Femur (tissue), 1 donor: ENCODE measurements at regions not wholly inside any gene's neighbourhood (a gene's known extent, or its start where the extent isn't known, plus 50 kb on each side); places are given as distances from the start of the nearest gene placed in this dataset.
A peak's percentile ranks its signal among the peaks of the same experiment; 100 is the strongest.
"Not testable (repeated sequence)": the region's sequence is repeated elsewhere in the genome, so short reads cannot be mapped to it uniquely, and the experiment has no call there.

Source experiments
- DNase-seq: peaks from one replicate; pipeline ENCODE4 v3.0.0-alpha.2; 2017

DNA sequence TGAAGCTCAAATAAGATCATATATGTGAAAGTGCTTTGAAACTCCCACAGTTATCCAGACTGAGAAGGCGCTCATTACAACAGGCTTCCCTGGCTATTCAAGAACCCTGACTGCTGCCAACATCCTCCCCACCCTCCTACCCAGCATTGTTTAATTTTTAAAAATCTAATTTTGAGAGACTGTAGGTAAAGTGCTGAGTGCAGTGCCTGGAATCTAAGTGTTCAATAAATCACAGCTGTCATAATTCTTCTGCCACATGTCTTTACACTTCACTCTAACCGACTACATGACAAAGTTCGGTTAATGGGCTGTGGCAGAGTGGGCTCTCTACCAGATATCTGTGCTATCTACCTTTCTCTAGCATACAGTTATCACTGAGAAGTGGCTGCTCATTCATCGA, 255.6 kb upstream of the C9orf72 start:
- DNase-seq: no peak

DNA sequence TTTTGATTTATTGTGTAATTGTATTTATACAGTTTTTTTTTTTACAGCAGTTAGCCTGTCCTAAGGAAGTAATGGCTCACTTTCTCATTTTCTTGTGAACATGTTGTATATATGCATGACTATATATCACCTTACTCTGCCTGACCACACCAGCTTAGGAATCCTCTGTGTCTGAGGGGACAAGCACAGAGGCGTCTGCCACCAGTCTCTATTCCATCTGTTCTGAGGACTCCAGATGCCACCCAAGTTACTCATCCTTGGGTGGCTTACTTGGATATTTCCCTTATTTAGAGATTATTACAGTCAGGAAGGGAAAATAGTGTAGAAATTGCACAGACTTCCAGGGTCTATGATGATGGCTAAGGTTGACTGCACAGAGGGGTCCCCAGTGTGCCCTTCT, 256.3 kb upstream of the C9orf72 start:
- no peak for DNase-seq

DNA sequence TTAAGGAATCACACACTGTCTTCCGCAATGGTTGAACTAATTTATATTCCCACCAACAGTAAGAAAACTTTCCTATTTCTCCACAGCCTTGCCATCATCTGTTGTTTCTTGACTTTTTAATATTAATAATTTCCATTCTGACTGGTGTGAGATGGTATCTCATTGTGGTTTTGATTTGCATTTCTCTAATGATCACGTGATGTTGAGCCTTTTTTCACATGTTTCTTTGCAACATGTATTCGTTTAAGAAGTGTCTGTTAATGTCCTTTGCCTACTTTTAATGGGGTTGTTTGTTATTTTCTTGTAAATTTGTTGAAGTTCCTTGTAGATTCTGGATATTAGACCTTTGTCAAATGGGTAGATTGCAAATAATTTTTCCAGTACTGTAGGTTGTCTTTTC, 258.8 kb upstream of the C9orf72 start:
- not testable (repeated sequence) for DNase-seq

DNA sequence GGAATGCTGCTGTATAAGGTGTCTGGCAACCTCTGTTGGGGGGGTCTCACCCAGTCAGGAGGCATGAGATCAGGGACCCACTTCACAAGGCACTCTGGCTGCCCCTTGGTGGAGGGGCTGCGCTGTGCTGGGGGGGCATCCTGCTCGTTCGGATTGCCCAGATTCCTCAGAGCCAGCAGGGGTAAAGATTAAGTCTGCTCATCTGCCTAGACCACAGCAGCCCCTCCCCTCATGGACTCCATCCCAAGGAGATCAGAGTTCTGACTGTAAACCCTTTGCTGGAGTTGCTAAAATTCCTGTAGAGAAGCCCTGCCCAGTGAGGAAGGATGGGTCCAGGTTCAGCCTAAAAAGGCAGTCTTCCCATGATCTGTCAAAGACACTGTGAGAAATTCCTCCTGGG, 262.0 kb upstream of the C9orf72 start:
- no peak for DNase-seq

DNA sequence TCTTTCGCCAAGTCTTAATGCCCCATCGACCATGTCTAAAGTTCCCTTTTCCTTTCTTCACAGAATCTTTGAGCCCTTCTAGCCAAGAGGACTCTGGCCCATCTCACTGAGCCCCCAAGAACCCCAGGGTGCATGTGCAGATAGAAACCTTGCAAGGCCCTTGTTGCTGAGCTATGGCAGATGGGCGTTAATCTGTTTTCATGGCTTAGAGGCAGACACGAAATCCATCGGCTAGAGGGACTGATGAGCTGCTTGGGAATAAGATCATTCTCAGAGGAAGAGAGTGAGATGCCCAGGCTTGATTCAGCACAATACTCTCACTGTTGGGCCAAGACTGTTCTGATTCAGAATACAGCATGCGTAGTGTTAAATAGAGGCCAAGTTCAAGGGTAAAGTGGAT, 262.5 kb upstream of the C9orf72 start:
- no peak for DNase-seq

DNA sequence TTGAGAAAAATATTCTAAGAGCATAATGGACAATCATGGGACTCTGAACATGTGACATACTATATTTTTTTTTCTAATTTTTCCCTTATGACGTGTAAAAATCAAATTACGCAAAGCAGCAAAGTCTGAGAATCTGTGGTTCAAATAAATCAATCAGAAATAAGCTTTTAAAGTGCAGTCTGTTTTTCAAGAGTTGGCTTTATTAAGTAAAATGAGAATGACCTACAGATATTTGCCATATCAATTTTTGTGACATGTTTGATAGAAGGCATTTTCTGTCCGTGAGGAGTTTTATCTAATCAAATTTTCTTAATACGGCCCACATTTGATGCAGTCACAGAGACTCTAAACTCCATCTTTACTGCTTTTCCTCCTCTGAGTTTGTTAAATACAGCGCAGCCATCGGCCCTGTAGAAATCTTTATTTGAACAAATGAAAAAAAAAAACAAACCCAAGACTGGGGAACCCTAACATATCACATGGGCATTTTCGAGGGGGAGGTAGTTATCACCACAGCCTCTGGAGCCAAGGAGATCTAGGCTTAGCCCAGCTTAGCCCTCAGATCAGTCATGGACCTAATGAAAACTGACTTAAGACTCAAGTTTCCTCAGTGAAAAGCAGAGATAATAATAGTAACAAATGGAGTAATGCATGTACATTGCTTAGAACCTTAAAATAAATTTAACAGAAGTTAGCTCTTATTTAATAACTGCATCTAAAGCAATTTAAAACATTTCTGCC, 263.6 kb upstream of the C9orf72 start:
- DNase-seq: no peak

DNA sequence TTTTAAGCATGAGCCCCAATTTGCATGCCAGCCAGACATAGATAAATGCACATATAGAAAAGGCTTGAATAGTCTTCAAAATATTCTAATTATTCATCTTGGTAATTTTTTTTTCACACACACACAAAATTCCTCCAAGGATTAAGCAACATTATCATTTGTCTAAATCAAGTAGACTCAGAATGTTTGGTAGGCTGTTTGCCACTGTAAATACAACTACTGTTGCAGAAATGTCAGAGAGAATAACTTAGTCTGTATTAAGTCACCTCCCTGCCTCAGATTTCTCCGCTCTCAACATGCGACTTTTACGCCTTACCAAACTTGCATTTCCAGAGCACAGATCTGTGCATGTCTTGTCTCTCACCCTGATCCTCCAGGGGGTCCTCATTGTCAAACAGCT, 265.6 kb upstream of the C9orf72 start:
- no peak for DNase-seq

DNA sequence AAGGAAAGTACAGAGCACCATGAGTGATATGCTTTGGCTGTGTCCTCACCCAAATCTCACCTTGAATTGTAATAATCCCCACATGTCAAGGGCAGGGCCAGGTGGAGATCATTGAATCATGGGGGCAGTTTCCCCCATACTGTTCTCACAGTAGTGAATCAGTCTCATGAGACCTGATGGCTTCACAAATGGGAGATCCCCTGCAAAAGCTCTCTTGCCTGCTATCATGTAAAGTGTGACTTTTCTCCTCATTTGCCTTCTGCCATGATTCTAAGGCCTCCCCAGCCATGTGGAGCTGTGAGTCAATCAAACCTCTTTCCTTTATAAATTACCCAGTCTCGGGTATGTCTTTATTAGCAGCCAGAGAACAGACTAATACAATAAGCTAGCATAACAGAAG, 266.5 kb upstream of the C9orf72 start:
- not testable (repeated sequence) for DNase-seq

DNA sequence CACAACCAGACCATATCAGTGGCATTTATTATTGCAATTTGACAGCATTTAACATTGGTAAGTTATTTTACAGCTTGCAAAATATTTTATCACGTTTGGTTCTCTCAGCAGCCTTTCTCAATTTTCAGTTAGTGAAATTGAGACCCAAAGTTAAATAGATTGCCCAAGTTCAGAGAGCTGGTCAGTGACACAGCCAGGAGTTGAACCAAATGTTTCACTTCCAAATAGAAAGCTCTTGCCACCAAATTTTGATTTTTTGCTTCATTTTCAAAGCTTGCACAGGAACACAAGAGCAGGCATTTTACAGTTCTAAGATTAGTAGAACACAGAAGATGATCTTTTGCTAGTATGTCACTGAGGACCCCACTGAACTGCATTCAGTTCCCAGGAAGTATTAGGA, 271.5 kb upstream of the C9orf72 start:
- DNase-seq: no peak

DNA sequence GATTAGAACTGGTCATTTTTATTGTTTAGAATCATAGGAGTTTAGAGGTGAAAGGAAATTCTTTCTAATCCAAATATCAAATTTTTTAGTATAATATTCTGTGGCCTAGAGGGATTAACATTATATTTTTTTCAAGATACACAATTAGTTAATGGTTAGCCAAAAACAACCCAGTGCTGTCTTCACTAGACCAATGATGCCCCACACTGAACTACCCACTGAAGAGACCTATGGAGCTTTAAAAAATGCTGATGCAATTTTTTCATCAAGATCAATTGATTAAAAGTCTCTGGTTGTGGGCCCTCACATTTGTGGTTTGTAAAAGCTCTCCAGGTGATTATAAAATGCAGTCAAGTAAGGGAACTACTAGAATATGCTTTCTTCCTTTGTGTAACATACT, 274.1 kb upstream of the C9orf72 start:
- no peak for DNase-seq

DNA sequence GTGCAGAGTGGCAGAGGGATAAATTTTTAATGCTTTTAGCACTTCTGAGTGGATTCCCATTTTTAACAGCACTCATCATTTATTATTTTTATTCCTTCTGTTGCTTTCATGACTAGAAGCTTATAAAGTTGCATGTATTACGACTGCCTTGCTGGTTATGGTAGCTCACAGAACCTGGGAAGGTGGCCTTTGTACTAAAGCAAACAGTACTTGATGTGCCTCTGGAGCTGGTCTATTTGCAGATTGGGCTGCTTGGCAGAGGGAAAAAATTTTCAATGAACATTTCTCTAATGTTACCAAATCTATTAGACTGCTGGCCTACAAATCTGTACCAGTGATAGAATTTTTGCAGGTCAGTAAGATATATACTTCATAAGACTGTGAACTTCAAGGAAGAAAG, 274.5 kb upstream of the C9orf72 start:
- DNase-seq: no peak

DNA sequence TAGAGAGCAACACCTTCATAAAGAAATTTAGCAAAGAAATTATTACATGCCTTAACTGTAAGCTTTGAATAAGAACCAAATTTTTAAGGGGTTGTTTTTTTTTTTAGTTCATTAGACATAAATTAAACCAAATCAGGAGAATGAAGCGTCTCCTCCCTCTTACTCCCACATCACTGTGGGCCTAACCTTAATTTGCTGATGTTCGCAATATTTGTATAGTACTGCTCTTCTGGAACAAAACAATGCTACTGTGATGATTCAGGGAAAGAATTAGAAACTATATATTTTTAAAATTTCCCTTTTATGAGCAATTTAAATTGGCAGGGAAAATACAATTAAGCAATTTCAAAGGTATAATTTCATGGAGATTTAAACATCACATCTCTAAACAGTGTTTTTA, 275.0 kb upstream of the C9orf72 start:
- DNase-seq: no peak

DNA sequence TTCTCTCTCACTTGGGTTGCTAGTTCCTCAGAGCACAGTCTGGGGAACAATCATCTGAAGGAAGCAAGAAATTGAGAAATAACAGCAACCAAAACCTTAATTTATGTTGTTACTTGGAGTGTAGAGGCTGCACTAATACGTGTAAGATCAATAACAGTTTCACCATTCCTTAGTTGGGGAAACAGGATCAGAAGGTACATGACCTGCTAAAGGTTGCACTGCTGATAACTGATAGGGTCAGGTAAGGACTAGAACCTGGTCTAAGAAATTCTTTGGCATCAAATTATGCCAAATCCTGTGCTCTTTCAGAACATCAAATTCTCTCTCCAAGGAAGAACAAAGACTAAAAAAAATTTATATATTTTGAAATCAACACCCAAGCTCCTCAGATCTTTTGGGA, 278.6 kb upstream of the C9orf72 start:
- DNase-seq: no peak

DNA sequence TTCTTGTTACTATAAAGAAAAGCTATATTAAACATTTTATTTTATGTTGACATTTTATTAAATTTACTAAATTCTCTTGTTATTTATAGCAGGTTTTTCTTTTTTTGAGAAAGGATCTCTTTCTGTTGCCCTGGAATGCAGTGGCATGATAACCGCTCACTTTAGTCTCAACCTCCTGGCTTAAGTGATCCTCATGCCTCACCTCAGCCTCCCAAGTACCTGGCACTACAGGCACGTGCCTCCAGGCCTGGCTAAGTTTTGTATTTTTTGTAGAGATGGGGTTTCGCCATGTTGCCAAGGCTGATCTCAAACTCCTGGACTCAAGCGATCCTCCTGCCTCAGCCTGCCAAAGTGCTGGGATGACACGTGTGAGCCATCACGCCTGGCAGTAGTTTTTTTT, 280.2 kb upstream of the C9orf72 start:
- DNase-seq: no peak

DNA sequence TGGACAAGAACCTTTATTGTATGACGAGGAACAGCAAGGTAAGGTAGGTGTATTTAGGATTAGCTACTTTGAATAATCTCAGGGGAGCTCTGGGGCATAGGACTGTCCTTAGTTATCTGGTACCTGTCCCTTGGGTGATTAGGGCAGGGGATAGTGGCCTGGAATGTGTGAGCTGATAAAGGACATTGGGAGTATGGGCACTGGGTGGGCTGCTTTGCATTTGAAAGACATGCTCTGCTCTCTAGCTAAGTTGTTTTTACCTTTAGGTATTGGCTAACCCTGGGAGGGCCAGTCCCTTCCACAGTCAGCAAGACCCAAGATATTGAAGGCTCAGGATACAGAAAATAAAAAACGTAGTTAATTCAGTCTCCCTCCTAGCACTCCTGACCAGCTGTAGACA, 282.8 kb upstream of the C9orf72 start:
- no peak for DNase-seq

DNA sequence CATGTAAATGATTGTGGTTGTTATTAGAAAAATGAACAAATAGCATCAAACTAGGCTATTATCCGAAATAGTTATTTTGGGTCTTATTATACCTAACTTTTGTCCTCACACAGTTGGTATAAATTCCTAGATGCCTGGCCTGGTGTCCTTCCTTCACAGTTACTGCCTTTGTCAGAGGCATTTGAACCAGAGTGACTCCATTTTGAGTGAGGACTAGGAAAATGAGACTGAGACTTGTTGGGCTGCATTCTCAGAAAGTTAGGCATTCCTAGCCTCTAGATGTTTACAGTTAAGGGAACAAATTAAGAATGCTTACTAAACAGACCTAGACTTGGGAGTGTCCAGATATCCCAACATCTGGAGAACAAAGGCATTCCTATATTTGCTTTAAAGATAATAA, 283.5 kb upstream of the C9orf72 start:
- no peak for DNase-seq

DNA sequence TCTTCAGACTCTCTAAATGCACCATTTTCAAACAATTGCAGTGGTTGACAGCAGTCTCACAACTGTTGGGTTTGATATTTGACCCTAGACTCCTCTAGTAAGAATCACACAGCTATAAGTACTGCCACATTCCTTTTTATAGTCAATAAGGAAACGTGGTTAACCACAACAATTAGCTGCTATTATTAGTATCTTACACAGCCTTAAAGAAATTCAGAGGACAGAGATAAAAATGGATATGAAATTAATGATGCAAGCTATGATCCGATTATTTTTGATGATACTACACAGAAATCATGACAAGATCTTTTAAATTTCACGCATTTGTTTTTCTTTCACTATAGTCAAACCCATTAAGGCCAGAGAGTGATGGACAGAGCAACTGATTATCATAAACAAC, 288.6 kb upstream of the C9orf72 start:
- no peak for DNase-seq

DNA sequence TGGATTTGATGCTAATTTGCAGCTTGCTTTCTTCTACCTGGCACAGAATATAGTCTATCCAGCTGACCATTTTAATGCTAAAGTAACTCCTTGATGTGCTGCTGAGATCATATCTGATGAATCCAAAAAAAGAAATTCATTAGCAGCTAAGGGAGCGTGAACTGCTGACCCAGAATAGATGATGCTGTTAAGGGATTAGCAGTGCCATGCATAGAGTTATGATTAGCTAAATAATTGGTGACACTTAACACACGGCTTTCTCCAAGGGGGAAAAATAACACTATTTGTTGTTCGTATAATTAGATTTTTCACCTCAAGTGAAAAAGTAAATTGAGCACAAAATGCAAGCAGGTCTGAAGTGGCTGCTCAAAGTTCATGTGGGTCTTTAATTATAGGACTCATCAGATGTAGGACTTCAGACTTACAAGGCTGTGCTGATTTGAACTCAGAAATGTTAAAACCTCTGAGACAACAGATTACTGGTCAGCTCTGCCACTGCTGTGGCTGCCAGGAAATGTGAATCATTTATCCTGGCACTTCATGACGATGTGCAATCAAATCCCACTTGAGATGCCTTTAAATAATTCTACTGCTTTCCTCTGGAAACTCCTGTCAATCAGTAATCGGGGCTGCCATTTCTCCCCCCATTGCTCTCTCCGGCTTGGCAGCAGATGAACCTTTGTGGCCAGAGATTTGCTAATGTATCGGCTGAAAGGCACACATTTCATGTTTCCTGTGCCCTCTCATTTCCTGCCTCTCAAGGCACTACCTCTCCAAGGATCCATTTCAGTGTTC, 291.6 kb upstream of the C9orf72 start:
- peak; percentile 29 for DNase-seq

DNA sequence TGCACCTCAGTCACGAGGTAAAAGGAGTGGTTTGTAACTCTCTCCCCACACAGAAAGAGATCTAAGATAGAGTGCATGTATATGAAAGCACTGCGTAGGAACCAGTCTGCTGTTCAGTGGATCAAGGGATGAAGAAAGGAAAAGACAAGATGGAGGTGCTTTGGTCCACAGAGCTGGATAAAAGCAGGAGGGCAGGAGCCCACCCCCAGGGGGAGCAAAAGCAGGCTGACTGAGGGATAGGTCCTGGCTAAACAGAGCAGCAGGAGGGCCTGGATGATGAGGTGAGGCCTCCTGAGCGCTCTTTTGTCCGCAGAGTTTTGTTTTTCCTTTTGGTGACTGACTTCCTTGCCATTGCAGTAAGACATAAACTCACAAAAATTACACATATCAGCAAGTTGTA, 293.5 kb upstream of the C9orf72 start:
- DNase-seq: no peak

DNA sequence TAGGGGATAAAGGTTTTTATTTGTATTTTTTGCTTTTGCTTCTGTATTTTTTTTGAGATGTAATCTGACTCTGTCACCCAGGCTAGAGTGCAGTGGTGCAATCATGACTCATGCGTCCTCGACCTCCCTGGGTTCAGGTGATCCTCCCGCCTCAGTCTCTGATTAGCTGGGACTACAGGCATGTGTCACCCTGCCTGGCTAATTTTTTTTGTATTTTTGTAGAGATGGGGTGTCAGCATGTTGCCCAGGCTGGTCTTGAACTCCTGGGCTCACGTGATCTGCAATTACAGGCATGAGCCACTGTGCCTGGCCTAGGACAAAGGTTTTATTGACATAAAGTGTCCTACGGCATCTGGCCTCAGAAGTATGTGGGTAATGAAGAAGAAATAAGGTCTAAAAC, 297.1 kb upstream of the C9orf72 start:
- no peak for DNase-seq

DNA sequence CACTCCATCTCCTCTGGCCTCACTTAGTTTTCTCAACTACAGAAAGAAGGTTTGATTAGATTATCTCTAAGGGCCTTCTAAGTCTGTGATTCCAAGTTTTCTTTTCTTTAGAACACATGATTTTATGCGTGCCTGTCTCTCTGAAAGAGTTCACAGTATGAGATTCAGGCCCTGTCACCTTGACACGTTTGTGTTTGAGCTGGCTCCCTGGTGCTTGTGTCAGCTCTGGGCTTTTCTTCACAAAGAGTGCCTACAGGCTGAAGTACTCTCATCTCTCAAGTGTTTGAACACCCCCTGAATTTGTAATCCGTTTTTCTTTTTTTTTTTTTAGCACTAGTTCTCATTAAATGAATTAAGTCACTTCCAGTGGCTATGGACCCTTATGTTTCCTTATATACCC, 306.9 kb upstream of the C9orf72 start:
- no peak for DNase-seq

DNA sequence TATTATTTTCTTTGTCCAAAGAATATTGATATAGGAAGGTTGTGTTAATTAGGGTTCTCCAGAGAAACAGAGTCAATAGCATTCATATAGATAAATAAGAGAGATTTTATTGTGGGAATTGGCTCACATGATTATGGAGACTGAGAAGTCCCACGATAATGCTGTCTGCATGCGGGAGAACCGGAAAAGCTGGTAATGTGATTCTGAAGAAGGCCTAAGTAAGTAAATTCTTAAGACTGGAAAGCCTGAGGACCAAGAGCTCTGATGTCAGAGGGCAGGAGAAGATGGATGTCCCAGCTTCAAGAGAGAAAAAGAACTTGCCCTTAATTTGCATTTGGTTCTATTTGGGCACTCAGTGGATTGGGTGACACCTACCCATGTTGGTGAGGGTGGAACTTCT, 307.4 kb upstream of the C9orf72 start:
- DNase-seq: no peak

DNA sequence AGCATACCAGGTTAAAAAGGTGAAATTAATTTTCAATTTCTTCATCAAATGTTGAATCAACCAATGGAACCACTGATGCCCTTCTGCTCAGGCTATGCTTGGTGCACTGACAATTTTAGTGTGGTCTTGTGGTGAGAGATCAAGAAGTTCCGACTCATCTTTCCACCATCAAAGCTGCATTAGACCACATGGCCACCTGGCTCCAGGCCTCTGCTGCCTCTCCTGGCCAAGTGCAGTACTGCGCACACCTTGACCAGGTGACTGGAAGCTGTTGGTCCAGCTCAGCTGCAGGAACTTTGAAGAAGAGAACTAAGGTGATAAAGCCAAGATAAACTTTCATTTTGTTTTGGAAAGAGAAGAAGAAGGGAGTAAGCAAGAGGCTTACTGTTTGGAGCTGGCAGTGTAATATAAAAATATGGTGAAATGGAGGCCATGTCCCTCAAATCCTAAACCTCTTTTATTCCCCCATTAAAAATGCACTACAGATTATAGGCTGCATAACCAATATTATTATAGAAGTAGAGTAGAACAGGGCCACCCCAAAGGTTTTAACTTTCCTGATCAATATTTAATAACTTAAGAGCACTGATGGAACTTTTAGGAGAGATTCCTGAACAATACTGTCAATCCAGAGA, 315.5 kb upstream of the C9orf72 start:
- no peak for DNase-seq

DNA sequence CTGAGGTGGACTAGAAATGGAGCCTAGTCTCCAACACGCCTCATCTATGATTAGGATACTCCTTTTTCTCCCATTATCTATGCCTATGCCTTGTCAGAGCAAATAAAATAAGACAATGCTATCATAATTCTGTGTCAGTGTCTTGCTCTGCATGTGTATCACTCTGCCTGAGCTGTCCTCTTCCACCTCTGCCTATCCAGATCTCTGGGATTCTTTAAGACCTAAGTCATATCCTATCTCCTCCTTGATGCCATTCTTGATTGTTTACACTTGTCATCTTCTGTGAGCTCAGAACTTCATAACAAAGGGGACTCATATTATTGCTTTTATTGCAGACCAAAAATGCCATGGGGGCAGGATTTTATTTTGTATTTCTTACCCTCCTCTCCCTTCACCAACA, 351.2 kb upstream of the C9orf72 start:
- DNase-seq: no peak
